ENCODE measurements at regions not wholly inside any gene's neighbourhood (a gene's known extent, or its start where the extent isn't known, plus 50 kb on each side); places are given as distances from the start of the nearest gene placed in this dataset.

GRCh38 chr16:51401673-51402072 lies 250.6 kb upstream of the SALL1 start:
- TF ChIP-seq ESRRG (CRISPR knock-in tag; IDR thresholded peaks at IDR 0.05) (no peak), TOX (CRISPR knock-in tag; IDR thresholded peaks at IDR 0.05; ENCODE audit: borderline replicate concordance) (no peak), CREB5 (CRISPR knock-in tag; IDR thresholded peaks at IDR 0.05; ENCODE audit: low read depth) (no peak), TCF4 (CRISPR knock-in tag; IDR thresholded peaks at IDR 0.05; ENCODE audit: borderline replicate concordance) (no peak), ZNF70 (CRISPR knock-in tag; IDR thresholded peaks at IDR 0.05) (no peak), PATZ1 (CRISPR knock-in tag; IDR thresholded peaks at IDR 0.05; ENCODE audit: borderline replicate concordance) (no peak)
- ATAC-seq, result no peak

- TF ChIP-seq PPARA (CRISPR knock-in tag; IDR thresholded peaks at IDR 0.05; ENCODE audit: borderline replicate concordance), result no peak
Measured at GRCh38 chr16:51399908-51400670, 249.0 kb upstream of the SALL1 start.

GRCh38 chr16:51394421-51394820 lies 243.4 kb upstream of the SALL1 start:
- no peak for TF ChIP-seq CREB5 (CRISPR knock-in tag; IDR thresholded peaks at IDR 0.05; ENCODE audit: low read depth)
- no peak for TF ChIP-seq TOX (CRISPR knock-in tag; IDR thresholded peaks at IDR 0.05; ENCODE audit: borderline replicate concordance)
- no peak for TF ChIP-seq BACH2 (CRISPR knock-in tag; IDR thresholded peaks at IDR 0.05; ENCODE audit: borderline replicate concordance)
- no peak for TF ChIP-seq ARNTL (CRISPR knock-in tag; IDR thresholded peaks at IDR 0.05; ENCODE audit: borderline replicate concordance, low read depth)
- TF ChIP-seq ZFP30 (CRISPR knock-in tag; IDR thresholded peaks at IDR 0.05), result no peak
- TF ChIP-seq ESRRG (CRISPR knock-in tag; IDR thresholded peaks at IDR 0.05), result no peak
- ATAC-seq, result no peak

More at GRCh38 chr16:51399908-51400670, 249.0 kb upstream of the SALL1 start:
- no peak for ATAC-seq

- no peak for ATAC-seq
- TF ChIP-seq TOX (CRISPR knock-in tag; IDR thresholded peaks at IDR 0.05; ENCODE audit: borderline replicate concordance), result no peak
- TF ChIP-seq ZFP30 (CRISPR knock-in tag; IDR thresholded peaks at IDR 0.05), result no peak
- TF ChIP-seq ARNTL (CRISPR knock-in tag; IDR thresholded peaks at IDR 0.05; ENCODE audit: borderline replicate concordance, low read depth), result no peak
- TF ChIP-seq RARB (CRISPR knock-in tag; IDR thresholded peaks at IDR 0.05), result no peak
- no peak for TF ChIP-seq ZFP3 (CRISPR knock-in tag; IDR thresholded peaks at IDR 0.05)
- TF ChIP-seq TCF4 (CRISPR knock-in tag; IDR thresholded peaks at IDR 0.05; ENCODE audit: borderline replicate concordance), result no peak
- TF ChIP-seq ZNF70 (CRISPR knock-in tag; IDR thresholded peaks at IDR 0.05), result no peak
- TF ChIP-seq CSDC2 (CRISPR knock-in tag; IDR thresholded peaks at IDR 0.05), result no peak
- TF ChIP-seq GLIS3 (CRISPR knock-in tag; IDR thresholded peaks at IDR 0.05), result no peak
- TF ChIP-seq SNAI2 (CRISPR knock-in tag; IDR thresholded peaks at IDR 0.05), result no peak
- TF ChIP-seq POU6F1 (CRISPR knock-in tag; IDR thresholded peaks at IDR 0.05; ENCODE audit: borderline replicate concordance, low read depth), result no peak
- TF ChIP-seq PPARA (CRISPR knock-in tag; IDR thresholded peaks at IDR 0.05; ENCODE audit: borderline replicate concordance), result no peak
- no peak for TF ChIP-seq BACH2 (CRISPR knock-in tag; IDR thresholded peaks at IDR 0.05; ENCODE audit: borderline replicate concordance)
- no peak for TF ChIP-seq ISL1 (CRISPR knock-in tag; IDR thresholded peaks at IDR 0.05)
- TF ChIP-seq TSHZ2 (CRISPR knock-in tag; IDR thresholded peaks at IDR 0.05), result no peak
Measured at GRCh38 chr16:51393381-51394005, 242.4 kb upstream of the SALL1 start.
